Activated T-helper 1 cell treated with anti-CD3 and anti-CD28 coated beads, Interleukin-12 subunit alpha, Interleukin-12 subunit beta, Interleukin-2, Interleukin-4 antibody, amounts not matched to agents 30 ng/mL and 10 ng/mL and 1 ng/mL, durations not matched to agents 14 hours and 24 hours and 36 hours (primary cell): ENCODE measurements at regions not wholly inside any gene's neighbourhood (a gene's known extent, or its start where the extent isn't known, plus 50 kb on each side); places are given as distances from the start of the nearest gene placed in this dataset.

Source experiments
- DNase-seq: peaks from one replicate; pipeline ENCODE4 v3.0.0; 2021; ENCODE audit warnings: low spot score
- H3K27ac Mint-ChIP-seq: one replicate; pipeline ENCODE4 v1.8.0; 2021; ENCODE audit warnings: mild to moderate bottlenecking, mixed read lengths
- H3K27me3 Mint-ChIP-seq: one replicate; pipeline ENCODE4 v1.8.0; 2022; ENCODE audit warnings: mild to moderate bottlenecking, moderate library complexity, mixed read lengths; ENCODE audit not compliant: insufficient read depth
- H3K36me3 Mint-ChIP-seq: one replicate; pipeline ENCODE4 v1.8.0; 2021; ENCODE audit warnings: low read depth, mixed read lengths
- H3K4me1 Mint-ChIP-seq: one replicate; pipeline ENCODE4 v1.8.0; 2021; ENCODE audit warnings: low read depth, mixed read lengths
- H3K4me3 Mint-ChIP-seq: one replicate; pipeline ENCODE4 v1.8.0; 2021; ENCODE audit warnings: mild to moderate bottlenecking, moderate library complexity, mixed read lengths
- H3K9me3 Mint-ChIP-seq: one replicate; pipeline ENCODE4 v1.8.0; 2021; ENCODE audit warnings: mixed read lengths
- intact Hi-C: fragments of 100-400 bp; cut with micrococcal nuclease; formaldehyde crosslinking; loops from one replicate; pipeline ENCODE4 v1.15.1; 2024

DNA sequence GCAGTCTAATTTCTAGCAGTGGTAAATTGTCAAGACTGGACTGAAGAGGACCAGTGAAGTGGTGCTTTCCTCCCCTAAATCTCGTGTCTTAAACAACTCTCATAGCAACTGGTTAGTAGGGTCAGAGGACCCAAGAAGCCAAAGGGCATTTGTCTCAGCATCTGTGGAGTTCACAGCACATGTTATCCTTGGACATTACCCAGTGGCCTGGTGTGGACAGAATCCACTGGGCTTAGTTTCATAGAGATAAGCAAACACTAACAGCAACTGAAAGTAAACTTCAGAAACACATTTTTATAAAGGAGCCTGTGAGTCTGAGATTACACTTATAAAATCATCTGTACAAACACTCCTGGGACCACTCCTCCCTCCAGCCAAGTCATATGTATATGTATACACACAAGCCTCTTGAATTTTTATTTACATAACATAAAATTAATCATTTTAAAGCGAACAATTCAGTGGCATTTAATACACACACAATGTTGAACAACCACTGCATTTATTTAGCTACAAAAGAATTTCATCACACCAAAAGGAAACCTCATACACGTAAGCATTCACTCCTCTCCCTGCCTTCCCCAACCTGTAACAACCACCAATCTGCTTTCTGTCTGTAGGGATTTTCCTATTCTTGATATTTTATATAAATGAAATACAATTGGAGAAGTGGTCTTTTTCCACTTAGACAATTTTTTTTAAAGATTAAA is 457.8 kb downstream of the RASEF start:
- H3K27me3 Mint-ChIP-seq = no peaks in the 10 kb centered on the region
- intact Hi-C loops = no loop called here
- H3K9me3 Mint-ChIP-seq = no peaks in the 10 kb centered on the region
- no peak overlapping the region for H3K27ac Mint-ChIP-seq
- no peak for DNase-seq
- H3K4me1 Mint-ChIP-seq = no peaks in the 10 kb centered on the region
- H3K4me3 Mint-ChIP-seq = no peak overlapping the region
- no peaks in the 10 kb centered on the region for H3K36me3 Mint-ChIP-seq

DNA sequence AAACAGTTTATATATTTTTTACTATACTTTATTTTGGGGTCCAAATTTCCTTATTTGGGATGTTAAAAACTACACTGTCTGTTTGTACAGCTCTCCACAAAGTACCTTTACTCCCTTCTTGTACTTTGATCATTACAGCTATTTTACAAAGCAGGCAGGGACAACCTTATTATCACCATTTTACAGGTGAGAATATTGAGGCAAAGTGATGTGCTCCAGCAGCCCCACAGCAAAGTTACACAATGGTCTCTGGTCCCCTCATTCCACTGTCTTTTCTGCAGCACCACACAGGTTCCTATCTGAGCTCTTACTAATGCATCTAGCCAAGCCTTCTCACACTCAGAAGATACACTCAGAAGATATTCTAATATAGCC is 457.3 kb downstream of the RASEF start:
- no peak for DNase-seq
- Mint-ChIP-seq H3K27me3 (no peaks in the 10 kb centered on the region), H3K4me3 (no peak overlapping the region), H3K27ac (no peak overlapping the region), H3K4me1 (no peaks in the 10 kb centered on the region), H3K9me3 (no peaks in the 10 kb centered on the region), H3K36me3 (no peaks in the 10 kb centered on the region)
- intact Hi-C loops = no loop called here

DNA sequence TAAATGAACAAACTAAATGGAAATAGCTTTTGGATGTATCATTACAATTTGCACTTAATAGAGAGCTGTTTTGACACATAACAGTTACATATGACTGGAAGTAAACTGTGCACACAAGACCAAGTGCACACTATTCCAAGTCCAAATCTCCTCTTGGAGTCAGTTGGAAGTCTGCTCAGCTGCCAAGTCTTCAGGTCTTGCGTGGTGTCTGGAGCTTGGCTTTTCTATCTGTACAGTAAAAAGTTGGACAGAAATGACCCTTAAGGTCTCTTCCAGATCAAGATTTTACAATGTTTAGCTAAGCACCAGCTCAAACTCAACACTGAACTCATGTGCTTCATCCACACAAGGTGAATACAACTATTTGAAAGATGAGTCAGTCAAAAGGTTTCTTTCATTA is 456.9 kb downstream of the RASEF start:
- Mint-ChIP-seq H3K27me3 (no peaks in the 10 kb centered on the region), H3K36me3 (no peaks in the 10 kb centered on the region), H3K4me3 (no peak overlapping the region), H3K4me1 (no peaks in the 10 kb centered on the region), H3K27ac (no peak overlapping the region), H3K9me3 (no peaks in the 10 kb centered on the region)
- intact Hi-C loops = no loop called here
- no peak for DNase-seq

DNA sequence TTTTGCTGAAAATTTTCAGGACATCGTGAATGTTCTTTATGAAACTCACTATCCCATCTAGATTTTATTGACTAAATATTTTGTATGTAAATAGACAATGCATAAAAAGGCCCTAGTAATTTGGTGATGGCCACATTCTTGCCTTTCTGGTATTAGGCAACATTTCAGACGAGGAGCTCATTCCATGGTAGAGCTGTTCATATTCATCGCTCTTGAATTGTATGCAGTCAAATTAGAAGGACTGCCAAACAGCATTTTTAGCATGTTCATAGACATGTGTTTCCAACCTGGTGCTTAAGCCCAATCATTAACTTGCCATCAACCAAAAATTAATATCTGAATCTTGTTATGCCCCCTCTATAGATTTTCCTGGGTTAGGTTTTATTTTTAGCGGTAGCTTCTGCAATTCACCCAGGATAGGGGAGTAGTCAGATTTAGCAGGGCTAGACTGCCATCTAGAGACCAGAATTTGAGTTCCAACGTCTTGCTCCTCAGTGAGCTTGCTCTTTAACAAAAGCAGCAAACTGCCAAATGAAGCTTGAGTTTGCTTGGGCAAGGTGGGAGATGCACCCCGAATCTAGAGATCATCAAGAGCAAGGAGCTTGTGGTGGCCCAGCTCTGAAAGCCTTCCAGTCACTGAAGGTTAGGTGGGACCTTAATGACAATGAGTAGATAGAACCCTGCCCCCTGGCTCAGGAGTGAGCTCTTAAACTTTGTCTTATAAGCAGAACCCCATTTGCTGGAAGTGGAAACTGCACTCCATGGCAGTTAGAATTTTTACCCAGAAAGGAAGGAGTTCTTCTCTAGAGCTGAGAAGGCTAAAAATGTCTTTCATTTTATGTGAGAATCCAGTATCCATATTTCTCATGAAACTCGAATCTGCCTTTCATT is 456.2 kb downstream of the RASEF start:
- Mint-ChIP-seq H3K4me1 (no peaks in the 10 kb centered on the region), H3K27me3 (no peaks in the 10 kb centered on the region), H3K27ac (no peak overlapping the region), H3K36me3 (no peaks in the 10 kb centered on the region), H3K4me3 (no peak overlapping the region), H3K9me3 (no peaks in the 10 kb centered on the region)
- intact Hi-C loops = no loop called here
- no peak for DNase-seq

DNA sequence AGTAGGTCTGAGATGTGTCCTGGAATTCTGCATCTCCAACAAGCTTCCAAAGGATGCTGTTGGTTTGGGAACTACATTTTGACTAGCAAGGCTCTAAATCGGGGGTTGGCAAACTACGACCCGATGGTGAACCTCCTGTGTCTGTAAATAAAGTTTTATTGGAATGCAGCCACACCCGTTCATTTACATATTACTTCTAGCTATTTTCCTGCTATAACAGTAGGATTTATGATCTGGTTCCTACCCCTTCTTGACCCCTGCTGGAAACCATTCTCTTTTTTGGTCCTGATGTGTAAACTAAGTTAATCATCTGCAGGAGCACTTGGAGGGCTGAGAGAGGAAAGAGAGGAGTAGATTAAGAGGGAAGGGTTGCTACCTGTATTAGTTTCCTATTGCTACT is 454.5 kb downstream of the RASEF start:
- DNase-seq = no peak
- H3K27ac Mint-ChIP-seq = no peak overlapping the region
- no peaks in the 10 kb centered on the region for H3K27me3 Mint-ChIP-seq
- no peak overlapping the region for H3K4me3 Mint-ChIP-seq
- H3K36me3 Mint-ChIP-seq = no peaks in the 10 kb centered on the region
- intact Hi-C loops = no loop called here
- H3K9me3 Mint-ChIP-seq = no peaks in the 10 kb centered on the region
- H3K4me1 Mint-ChIP-seq = no peaks in the 10 kb centered on the region

DNA sequence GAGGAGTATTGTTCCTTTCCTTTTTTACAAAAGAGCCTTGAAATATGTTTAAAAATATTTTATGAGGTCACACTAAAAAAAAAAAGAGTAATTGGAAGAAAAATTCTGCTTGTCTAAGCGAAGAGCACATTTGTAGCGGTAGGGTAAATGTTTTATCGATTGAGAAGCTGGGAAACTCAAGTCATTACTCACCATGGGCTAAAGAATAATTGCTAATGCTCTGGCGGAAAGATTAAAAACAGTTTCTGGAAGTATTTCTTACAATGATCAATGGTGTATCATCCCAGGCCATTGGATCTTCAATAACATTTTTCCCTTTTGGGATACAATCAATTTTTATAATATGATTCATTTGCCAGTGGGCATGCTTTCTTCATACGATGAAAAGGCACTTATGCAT is 450.0 kb downstream of the RASEF start:
- peaks cover 4% of the 10 kb centered on the region for H3K9me3 Mint-ChIP-seq
- intact Hi-C loops = no loop called here
- H3K27me3 Mint-ChIP-seq = no peaks in the 10 kb centered on the region
- no peak overlapping the region for H3K4me3 Mint-ChIP-seq
- H3K4me1 Mint-ChIP-seq = no peaks in the 10 kb centered on the region
- no peaks in the 10 kb centered on the region for H3K36me3 Mint-ChIP-seq
- no peak for DNase-seq
- no peak overlapping the region for H3K27ac Mint-ChIP-seq

DNA sequence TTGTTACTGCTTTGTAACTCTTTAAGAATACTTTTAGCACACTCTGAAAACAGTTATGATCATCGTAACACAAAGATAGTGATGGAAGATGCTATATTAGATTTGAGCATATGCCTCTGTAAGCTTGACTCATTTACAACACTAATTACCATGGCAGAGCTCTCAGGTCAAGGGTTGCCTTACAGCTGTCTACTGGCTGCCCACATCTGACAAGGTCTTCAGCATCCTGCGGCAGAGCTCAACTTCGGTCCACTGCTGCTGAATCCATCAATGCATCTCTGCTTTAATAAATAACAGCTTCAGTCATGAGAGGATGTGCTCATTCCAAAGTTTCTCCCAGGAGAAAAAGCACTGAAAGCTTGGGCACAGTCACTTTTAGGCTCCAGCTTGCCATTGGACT is 449.4 kb downstream of the RASEF start:
- DNase-seq = no peak
- Mint-ChIP-seq H3K4me3 (no peak overlapping the region), H3K9me3 (peaks cover 5% of the 10 kb centered on the region), H3K27me3 (no peaks in the 10 kb centered on the region), H3K4me1 (no peaks in the 10 kb centered on the region), H3K36me3 (no peaks in the 10 kb centered on the region), H3K27ac (no peak overlapping the region)
- intact Hi-C loops = no loop called here

DNA sequence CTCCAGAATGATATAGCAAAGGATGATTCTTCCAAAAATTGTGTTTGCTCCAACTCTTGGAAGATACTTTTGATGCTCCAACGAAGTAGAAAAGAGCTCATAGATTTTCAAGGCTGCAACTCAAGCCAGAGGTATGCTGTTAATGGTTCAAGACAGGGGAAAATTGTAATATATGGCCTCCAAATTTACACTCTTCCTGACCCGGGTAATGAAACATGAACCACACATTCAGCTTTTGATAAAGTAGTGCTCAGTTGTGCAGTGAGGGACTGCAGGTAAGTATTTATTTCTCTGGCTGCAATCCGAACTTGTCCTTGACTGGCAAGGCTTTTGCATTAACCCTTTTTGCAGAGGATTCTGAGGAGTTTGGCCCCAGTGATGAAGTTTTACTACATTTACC is 446.4 kb downstream of the RASEF start:
- intact Hi-C loops = no loop called here
- H3K4me1 Mint-ChIP-seq = no peaks in the 10 kb centered on the region
- no peak overlapping the region for H3K27ac Mint-ChIP-seq
- H3K27me3 Mint-ChIP-seq = no peaks in the 10 kb centered on the region
- H3K36me3 Mint-ChIP-seq = no peaks in the 10 kb centered on the region
- DNase-seq = no peak
- peaks cover 5% of the 10 kb centered on the region for H3K9me3 Mint-ChIP-seq
- no peak overlapping the region for H3K4me3 Mint-ChIP-seq

DNA sequence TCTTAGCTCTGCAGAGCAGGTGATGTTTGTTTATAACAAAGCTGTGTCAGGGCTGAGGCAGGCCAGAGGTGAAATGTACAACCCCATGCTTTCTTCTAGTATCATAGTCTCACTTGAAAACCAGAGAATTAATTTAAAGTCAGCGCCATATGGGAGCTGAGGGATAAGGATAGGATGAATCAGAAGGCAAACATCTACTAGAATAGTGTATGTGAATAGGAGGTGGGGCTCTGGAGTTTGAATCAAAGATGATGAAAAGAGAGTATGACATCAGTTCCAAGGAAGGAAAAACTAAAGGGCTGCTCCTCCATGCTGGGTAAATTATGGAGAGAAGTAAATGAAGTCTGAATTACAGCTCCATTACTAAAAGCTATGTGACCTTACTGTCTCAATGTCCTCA is 441.5 kb downstream of the RASEF start:
- peaks cover 5% of the 10 kb centered on the region for H3K9me3 Mint-ChIP-seq
- H3K27ac Mint-ChIP-seq = no peak overlapping the region
- H3K4me3 Mint-ChIP-seq = no peak overlapping the region

DNA sequence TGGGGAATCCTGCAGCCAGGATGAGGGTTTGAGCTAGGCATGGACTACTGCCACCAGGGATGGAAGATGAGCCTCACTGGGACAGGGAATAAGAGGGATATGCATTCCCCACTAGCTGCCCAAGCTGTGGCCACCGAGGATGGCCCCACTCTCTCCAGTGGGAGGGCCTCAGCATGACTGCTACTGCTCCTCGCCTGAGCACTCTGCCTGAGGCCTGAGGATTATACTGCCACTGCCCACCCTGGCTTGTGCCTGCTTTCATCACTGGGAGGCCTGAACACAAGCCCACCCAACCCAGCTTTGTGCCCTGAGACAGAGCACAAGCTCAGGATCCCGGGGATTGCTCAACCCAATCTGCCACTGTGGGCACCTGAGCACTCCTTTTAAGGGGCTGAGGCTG is 425.6 kb downstream of the RASEF start:
- Mint-ChIP-seq H3K27me3 (no peaks in the 10 kb centered on the region), H3K4me1 (no peaks in the 10 kb centered on the region), H3K36me3 (no peaks in the 10 kb centered on the region), H3K27ac (no peak overlapping the region), H3K4me3 (no peak overlapping the region), H3K9me3 (peaks cover 18% of the 10 kb centered on the region)
- intact Hi-C loops = no loop called here
- no peak for DNase-seq

More for the DNA sequence above, 441.5 kb downstream of the RASEF start:
- no peaks in the 10 kb centered on the region for H3K36me3 Mint-ChIP-seq
- no peaks in the 10 kb centered on the region for H3K4me1 Mint-ChIP-seq
- H3K27me3 Mint-ChIP-seq = no peaks in the 10 kb centered on the region
- no peak for DNase-seq
- intact Hi-C loops = no loop called here

DNA sequence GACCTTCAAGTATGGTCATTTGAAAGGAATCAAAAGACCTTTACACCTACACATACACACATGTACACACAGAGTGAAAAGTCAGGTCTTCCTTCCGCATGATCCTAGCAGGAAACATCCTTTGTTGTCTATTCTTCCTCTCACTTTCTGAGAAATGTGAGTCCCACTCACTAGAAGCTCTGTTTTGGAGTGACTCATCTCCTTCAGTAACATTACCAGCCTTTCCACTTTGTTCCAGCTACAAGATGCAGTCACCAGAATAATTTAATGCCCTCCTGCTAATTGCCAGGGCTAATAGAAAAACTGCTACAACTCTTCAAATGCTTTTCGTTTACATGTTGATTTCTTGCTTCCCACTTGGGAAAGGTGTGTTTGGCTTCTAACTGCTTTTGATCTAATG is 417.3 kb downstream of the RASEF start:
- Mint-ChIP-seq H3K36me3 (no peaks in the 10 kb centered on the region), H3K27ac (no peak overlapping the region), H3K4me3 (no peak overlapping the region), H3K27me3 (no peaks in the 10 kb centered on the region), H3K9me3 (peaks cover 9% of the 10 kb centered on the region), H3K4me1 (no peaks in the 10 kb centered on the region)
- intact Hi-C loops = no loop called here
- no peak for DNase-seq

DNA sequence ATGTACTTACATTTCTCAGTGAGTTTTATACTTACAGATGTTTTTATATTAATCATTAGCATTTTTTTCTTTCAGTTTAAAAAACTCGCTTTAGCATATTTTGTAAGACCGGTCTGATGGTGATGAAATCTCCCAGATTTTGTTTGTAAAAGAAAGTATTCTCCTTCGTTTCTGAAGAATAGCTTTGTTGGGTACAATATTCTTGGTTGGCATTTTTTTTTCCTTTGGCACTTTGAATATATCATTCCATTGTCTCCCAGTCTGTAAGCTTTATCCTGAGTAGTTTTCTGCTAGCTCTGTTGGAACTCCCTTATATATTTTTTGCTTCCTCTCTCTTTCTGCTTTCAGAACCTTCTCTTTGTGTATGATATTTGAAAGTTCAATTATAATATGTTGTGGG is 412.6 kb downstream of the RASEF start:
- no peak for DNase-seq

DNA sequence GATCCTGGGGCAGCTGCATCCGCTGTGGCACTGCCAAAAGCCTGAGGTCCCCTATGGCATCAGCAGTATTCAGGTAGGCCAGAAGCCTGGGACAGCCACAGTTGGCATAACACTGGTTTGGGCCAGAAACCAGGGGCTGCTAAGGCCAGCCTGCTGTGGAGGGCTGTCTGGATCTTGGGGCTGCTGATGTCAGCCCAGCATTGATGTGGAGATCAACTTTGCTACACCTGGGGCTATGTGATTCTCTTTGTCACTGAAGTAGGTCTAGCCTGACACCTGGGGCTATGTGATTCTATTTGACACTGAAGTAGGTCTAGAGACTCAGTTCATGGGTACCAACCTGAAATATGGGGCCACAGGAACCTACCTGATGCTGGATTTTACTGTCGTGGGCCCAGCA is 411.5 kb downstream of the RASEF start:
- H3K4me3 Mint-ChIP-seq = no peak overlapping the region
- no peaks in the 10 kb centered on the region for H3K27me3 Mint-ChIP-seq
- DNase-seq = no peak
- H3K36me3 Mint-ChIP-seq = no peaks in the 10 kb centered on the region
- H3K9me3 Mint-ChIP-seq = peaks cover 12% of the 10 kb centered on the region
- no peaks in the 10 kb centered on the region for H3K4me1 Mint-ChIP-seq
- no peak overlapping the region for H3K27ac Mint-ChIP-seq
- intact Hi-C loops = no loop called here

More for the DNA sequence above, 412.6 kb downstream of the RASEF start:
- no peak overlapping the region for H3K27ac Mint-ChIP-seq
- H3K4me1 Mint-ChIP-seq = no peaks in the 10 kb centered on the region
- no peaks in the 10 kb centered on the region for H3K27me3 Mint-ChIP-seq
- intact Hi-C loops = no loop called here
- no peak overlapping the region for H3K4me3 Mint-ChIP-seq
- peaks cover 12% of the 10 kb centered on the region for H3K9me3 Mint-ChIP-seq
- H3K36me3 Mint-ChIP-seq = no peaks in the 10 kb centered on the region
